NB4 (cell line): ENCODE measurements at regions not wholly inside any gene's neighbourhood (a gene's known extent, or its start where the extent isn't known, plus 50 kb on each side); places are given as distances from the start of the nearest gene placed in this dataset.

Experiments
- CTCF ChIP-seq: IDR thresholded peaks from one replicate; pipeline ENCODE4 v1.5.1; 2012; ENCODE audit warnings: low read depth, low read length
- MAX ChIP-seq: IDR thresholded peaks from 2 replicates; pipeline ENCODE4 v1.6.1; 2011; ENCODE audit warnings: low read depth, low read length

- TF ChIP-seq CTCF (no peak), MAX (no peak)
Measured at GRCh38 chr2:59484673-59485072, 1068.8 kb downstream of the BCL11A start.
